GM21423 (cell line): ENCODE measurements at regions not wholly inside any gene's neighbourhood (a gene's known extent, or its start where the extent isn't known, plus 50 kb on each side); places are given as distances from the start of the nearest gene placed in this dataset.
"Not testable (repeated sequence)": the region's sequence is repeated elsewhere in the genome, so short reads cannot be mapped to it uniquely, and the experiment has no call there.

Source experiments
- ATAC-seq: cut with Tn5 transposase; IDR thresholded peaks from one replicate; pipeline ENCODE4 v1.9.1; 2021; ENCODE audit warnings: mild to moderate bottlenecking, moderate library complexity; ENCODE audit not compliant: unreplicated experiment

GRCh38 chr18:76611750-76612045, 116.7 kb upstream of the ZNF516 start:
- not testable (repeated sequence) for ATAC-seq

GRCh38 chr18:76610933-76611749, 116.1 kb upstream of the ZNF516 start:
- ATAC-seq, result no peak

GRCh38 chr18:76610012-76610411, 115.0 kb upstream of the ZNF516 start:
- ATAC-seq, result no peak

- no peak for ATAC-seq
Observed at GRCh38 chr18:76605341-76605929, 110.4 kb upstream of the ZNF516 start.

GRCh38 chr18:76604935-76605240, 109.8 kb upstream of the ZNF516 start:
- ATAC-seq, result no peak

- ATAC-seq, result no peak
Observed at GRCh38 chr18:76604108-76604934, 109.3 kb upstream of the ZNF516 start.

- no peak for ATAC-seq
Observed at GRCh38 chr18:76602191-76602590, 107.1 kb upstream of the ZNF516 start.

- ATAC-seq, result not testable (repeated sequence)
Observed at GRCh38 chr18:76600076-76600475, 105.0 kb upstream of the ZNF516 start.

- ATAC-seq, result no peak
Observed at GRCh38 chr18:76594966-76595365, 99.9 kb upstream of the ZNF516 start.

- ATAC-seq, result no peak
Observed at GRCh38 chr18:76593843-76594242, 98.8 kb upstream of the ZNF516 start.

GRCh38 chr18:76592981-76593381, 97.9 kb upstream of the ZNF516 start:
- ATAC-seq, result no peak

- no peak for ATAC-seq
Observed at GRCh38 chr18:76592096-76592495, 97.1 kb upstream of the ZNF516 start.

- no peak for ATAC-seq
Observed at GRCh38 chr18:76589866-76590265, 94.8 kb upstream of the ZNF516 start.

- no peak for ATAC-seq
Observed at GRCh38 chr18:76589316-76589715, 94.3 kb upstream of the ZNF516 start.

- ATAC-seq, result no peak
Observed at GRCh38 chr18:76588601-76589226, 93.7 kb upstream of the ZNF516 start.

- no peak for ATAC-seq
Observed at GRCh38 chr18:76587879-76588271, 92.8 kb upstream of the ZNF516 start.

- no peak for ATAC-seq
Observed at GRCh38 chr18:76587147-76587878, 92.3 kb upstream of the ZNF516 start.

- ATAC-seq, result no peak
Observed at GRCh38 chr18:76584414-76585310, 89.6 kb upstream of the ZNF516 start.

- ATAC-seq, result no peak
Observed at GRCh38 chr18:76581261-76581660, 86.2 kb upstream of the ZNF516 start.
